ENCODE measurements at regions not wholly inside any gene's neighbourhood (a gene's known extent, or its start where the extent isn't known, plus 50 kb on each side); places are given as distances from the start of the nearest gene placed in this dataset.

DNA sequence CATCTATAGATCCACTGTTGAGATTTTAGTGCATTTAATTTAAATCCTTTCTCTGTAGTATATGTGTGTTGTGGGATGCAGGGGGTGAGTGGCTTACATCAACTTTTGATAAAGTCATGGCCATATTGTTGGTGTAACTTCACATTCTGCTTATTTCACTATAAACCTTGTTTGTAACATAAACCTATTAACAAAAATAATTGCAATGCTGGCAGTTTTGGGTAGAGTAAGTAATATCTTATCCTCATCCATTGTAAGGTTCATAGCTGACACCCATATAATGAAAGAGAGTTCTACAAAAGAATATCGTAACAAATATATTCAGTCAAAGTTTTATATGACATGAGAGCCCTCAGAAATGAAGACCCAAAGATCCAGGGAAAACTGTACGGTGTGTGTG lies 601.7 kb upstream of the ANO3 start:
- DNase-seq: no peak
- Histone ChIP-seq H3K4me1 (no peaks in the 10 kb centered on the region), H3K4me3 (no peak overlapping the region), H3K27ac (no peak overlapping the region), H3K36me3 (no peaks in the 10 kb centered on the region), H3K27me3 (no peaks in the 10 kb centered on the region), H3K9me3 (no peaks in the 10 kb centered on the region)
- intact Hi-C loops (cut with DNase I): no loop called here
- TF ChIP-seq, protein P1, sequence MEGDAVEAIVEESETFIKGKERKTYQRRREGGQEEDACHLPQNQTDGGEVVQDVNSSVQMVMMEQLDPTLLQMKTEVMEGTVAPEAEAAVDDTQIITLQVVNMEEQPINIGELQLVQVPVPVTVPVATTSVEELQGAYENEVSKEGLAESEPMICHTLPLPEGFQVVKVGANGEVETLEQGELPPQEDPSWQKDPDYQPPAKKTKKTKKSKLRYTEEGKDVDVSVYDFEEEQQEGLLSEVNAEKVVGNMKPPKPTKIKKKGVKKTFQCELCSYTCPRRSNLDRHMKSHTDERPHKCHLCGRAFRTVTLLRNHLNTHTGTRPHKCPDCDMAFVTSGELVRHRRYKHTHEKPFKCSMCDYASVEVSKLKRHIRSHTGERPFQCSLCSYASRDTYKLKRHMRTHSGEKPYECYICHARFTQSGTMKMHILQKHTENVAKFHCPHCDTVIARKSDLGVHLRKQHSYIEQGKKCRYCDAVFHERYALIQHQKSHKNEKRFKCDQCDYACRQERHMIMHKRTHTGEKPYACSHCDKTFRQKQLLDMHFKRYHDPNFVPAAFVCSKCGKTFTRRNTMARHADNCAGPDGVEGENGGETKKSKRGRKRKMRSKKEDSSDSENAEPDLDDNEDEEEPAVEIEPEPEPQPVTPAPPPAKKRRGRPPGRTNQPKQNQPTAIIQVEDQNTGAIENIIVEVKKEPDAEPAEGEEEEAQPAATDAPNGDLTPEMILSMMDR (IDR thresholded peaks at IDR 0.05): no peak
- TF ChIP-seq EP300 (IDR thresholded peaks at IDR 0.05) (no peak), POLR2AphosphoS5 (IDR thresholded peaks at IDR 0.05) (no peak), POLR2A (IDR thresholded peaks at IDR 0.05) (no peak)
- WGBS, 2 donors: 91 to 98% methylated on average over 2 of the region's 2 CpGs

DNA sequence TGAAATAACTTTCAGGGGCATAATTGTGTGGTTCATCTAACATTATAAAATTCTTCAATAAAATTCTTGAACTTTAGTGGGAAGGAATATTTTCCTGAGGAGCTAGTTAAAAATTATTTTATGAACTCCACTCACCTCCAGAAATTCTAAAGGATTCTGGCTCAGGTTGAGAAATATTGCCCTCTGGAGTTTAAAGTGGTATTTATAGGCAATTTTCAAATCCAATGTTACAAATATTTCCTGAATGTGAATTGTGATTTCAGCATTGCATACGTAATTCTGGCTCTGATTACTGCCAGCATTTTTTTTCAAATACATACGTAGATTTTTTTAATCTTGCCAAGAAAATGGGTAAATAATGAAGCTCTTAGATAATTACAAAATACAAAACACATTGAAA lies 598.2 kb upstream of the ANO3 start:
- intact Hi-C loops (cut with DNase I): no loop called here
- Histone ChIP-seq H3K9me3 (no peaks in the 10 kb centered on the region), H3K27ac (no peak overlapping the region), H3K4me1 (no peaks in the 10 kb centered on the region), H3K4me3 (no peak overlapping the region), H3K27me3 (no peaks in the 10 kb centered on the region), H3K36me3 (no peaks in the 10 kb centered on the region)
- 7 to 31% methylated on average over 2 of the region's 2 CpGs for WGBS, 2 donors
- no peak for TF ChIP-seq EP300 (IDR thresholded peaks at IDR 0.05)
- TF ChIP-seq, protein P1 (IDR thresholded peaks at IDR 0.05): no peak
- TF ChIP-seq POLR2AphosphoS5 (IDR thresholded peaks at IDR 0.05): no peak
- no peak for TF ChIP-seq POLR2A (IDR thresholded peaks at IDR 0.05)
- no peak for DNase-seq

DNA sequence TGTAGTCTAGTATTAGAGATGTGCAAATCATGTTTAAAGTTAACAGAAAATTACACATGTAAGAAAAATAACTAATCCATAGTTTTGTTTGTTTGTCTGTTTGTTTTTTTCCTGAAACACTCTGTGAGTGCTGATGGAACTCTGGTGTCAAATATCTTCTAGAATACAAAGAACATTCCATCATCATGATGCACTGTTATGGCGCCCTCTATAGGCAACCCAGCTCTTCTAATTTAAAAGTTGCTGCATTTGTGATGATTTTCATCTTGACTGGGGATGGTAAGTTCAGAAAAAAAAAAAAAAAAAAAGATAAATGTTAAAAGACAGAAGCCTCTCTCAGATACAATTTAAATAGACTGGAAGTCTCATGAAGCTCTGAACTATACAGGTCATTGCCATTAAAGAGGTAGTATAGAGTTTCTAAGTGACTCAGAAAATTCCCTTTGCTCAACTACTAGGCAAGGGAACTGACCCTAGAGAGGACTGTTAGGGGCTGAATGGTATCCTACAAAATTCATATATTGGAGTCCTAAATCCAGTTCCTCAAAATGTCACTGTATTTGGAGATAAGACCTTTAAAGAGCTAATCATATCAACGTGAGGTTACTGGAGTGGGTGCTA lies 597.2 kb upstream of the ANO3 start:
- no peak for DNase-seq
- 44 to 45% methylated on average over 2 of the region's 2 CpGs for WGBS, 2 donors
- H3K4me3 ChIP-seq: no peak overlapping the region
- H3K4me1 ChIP-seq: no peaks in the 10 kb centered on the region
- intact Hi-C loops (cut with DNase I): no loop called here
- H3K27me3 ChIP-seq: no peaks in the 10 kb centered on the region
- no peak for TF ChIP-seq POLR2AphosphoS5 (IDR thresholded peaks at IDR 0.05)
- TF ChIP-seq POLR2A (IDR thresholded peaks at IDR 0.05): no peak
- TF ChIP-seq, protein P1 (IDR thresholded peaks at IDR 0.05): no peak
- TF ChIP-seq EP300 (IDR thresholded peaks at IDR 0.05): no peak
- H3K9me3 ChIP-seq: no peaks in the 10 kb centered on the region
- no peak overlapping the region for H3K27ac ChIP-seq
- H3K36me3 ChIP-seq: no peaks in the 10 kb centered on the region

- Histone ChIP-seq H3K36me3 (no peaks in the 10 kb centered on the region), H3K4me1 (no peaks in the 10 kb centered on the region), H3K27me3 (no peaks in the 10 kb centered on the region), H3K4me3 (no peak overlapping the region), H3K27ac (no peak overlapping the region), H3K9me3 (no peaks in the 10 kb centered on the region)
- no peak for TF ChIP-seq EP300 (IDR thresholded peaks at IDR 0.05)
- TF ChIP-seq, protein P1 (IDR thresholded peaks at IDR 0.05): no peak
- TF ChIP-seq POLR2AphosphoS5 (IDR thresholded peaks at IDR 0.05): no peak
- no peak for TF ChIP-seq POLR2A (IDR thresholded peaks at IDR 0.05)
- 23 to 62% methylated on average over 3 of the region's 3 CpGs for WGBS, 2 donors
- DNase-seq: no peak
- intact Hi-C loops (cut with DNase I): no loop called here
Observed at GRCh38 chr11:25737071-25737675, 594.8 kb upstream of the ANO3 start.

GRCh38 chr11:25741886-25742285 lies 590.0 kb upstream of the ANO3 start:
- Histone ChIP-seq H3K27ac (no peak overlapping the region), H3K9me3 (no peaks in the 10 kb centered on the region), H3K36me3 (no peaks in the 10 kb centered on the region), H3K27me3 (no peaks in the 10 kb centered on the region), H3K4me3 (no peak overlapping the region), H3K4me1 (no peaks in the 10 kb centered on the region)
- no peak for DNase-seq
- TF ChIP-seq POLR2A (IDR thresholded peaks at IDR 0.05): no peak
- TF ChIP-seq, protein P1 (IDR thresholded peaks at IDR 0.05): no peak
- TF ChIP-seq POLR2AphosphoS5 (IDR thresholded peaks at IDR 0.05): no peak
- no peak for TF ChIP-seq EP300 (IDR thresholded peaks at IDR 0.05)
- intact Hi-C loops (cut with DNase I): no loop called here
- WGBS, 2 donors: 0 to 37% methylated on average over 1 of the region's 1 CpG
